ENCODE measurements at regions not wholly inside any gene's neighbourhood (a gene's known extent, or its start where the extent isn't known, plus 50 kb on each side); places are given as distances from the start of the nearest gene placed in this dataset.

DNA sequence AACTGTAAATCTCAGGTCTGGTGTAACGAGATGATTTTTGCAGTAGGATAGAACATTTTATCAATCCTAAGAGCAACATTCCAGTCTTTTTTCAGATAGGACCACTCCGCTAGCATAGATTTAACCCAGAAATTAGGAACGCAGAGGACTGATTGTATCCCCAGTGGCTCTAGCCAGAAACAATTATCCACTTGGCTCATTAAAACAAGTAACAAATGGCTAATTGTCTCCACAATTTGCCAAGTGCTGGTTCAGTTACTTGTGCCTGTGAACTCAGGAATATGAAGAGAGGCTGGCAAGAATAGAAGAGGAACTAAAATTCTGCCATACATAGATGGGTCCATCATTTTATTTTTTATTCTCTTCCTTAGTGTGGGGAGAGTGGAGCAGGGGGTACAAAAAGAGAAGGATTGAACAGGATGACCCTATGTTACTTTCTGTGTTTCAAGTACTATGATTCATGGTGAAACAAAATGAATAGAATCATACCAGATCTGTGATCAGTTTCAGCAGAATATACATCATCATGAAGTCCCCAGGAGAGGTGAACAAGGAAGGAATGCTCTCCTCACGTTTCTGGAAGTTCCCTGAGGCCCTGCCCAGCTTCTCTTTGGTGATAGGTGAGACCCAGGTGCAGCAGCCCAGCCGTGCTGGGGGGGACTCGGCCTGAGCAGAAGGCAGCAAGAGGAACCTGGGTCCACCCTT is 121.6 kb downstream of the ARL4C start:
- no peaks in the 10 kb centered on the region for H3K4me1 ChIP-seq (ENCODE audit: control insufficient read depth, extremely low read depth, insufficient read depth, low read length)

GRCh38 chr2:234374736-234375135 is 122.1 kb downstream of the ARL4C start:
- no peaks in the 10 kb centered on the region for H3K79me2 ChIP-seq (ENCODE audit: control insufficient read depth, insufficient read depth, low read length)
- DNase-seq (ENCODE audit: low read depth in 2 of 2), result peak in 1 of 2 donors; percentile 42

More for the DNA sequence above, 121.6 kb downstream of the ARL4C start:
- Histone ChIP-seq H3K27ac (ENCODE audit: insufficient read depth, low read length) (no peak overlapping the region), H3K79me2 (ENCODE audit: control insufficient read depth, insufficient read depth, low read length) (no peaks in the 10 kb centered on the region), H3K27me3 (ENCODE audit: control insufficient read depth, insufficient read depth, low read length) (peaks cover 3% of the 10 kb centered on the region), H4K20me1 (ENCODE audit: control insufficient read depth, extremely low read depth, insufficient read depth, low read length) (no peaks in the 10 kb centered on the region), H3K9ac (ENCODE audit: insufficient read depth, low read length) (no peak overlapping the region), H3K9me3 (ENCODE audit: control insufficient read depth, insufficient read depth, low read depth, low read length) (no peaks in the 10 kb centered on the region), H3K4me3 (replicated peaks in 1 of 4; ENCODE audit: control extremely low read depth in 1 of 4, insufficient read depth in 1 of 4, low read depth in 3 of 4, low read length in 4 of 4) (no peak overlapping the region), H3K36me3 (ENCODE audit: control insufficient read depth, insufficient read depth, low read length) (no peaks in the 10 kb centered on the region), H3K4me2 (ENCODE audit: extremely low read depth, insufficient read depth, low read length) (no peak overlapping the region), H2AFZ (ENCODE audit: low read length) (no peak overlapping the region)
- TF ChIP-seq, protein P1, sequence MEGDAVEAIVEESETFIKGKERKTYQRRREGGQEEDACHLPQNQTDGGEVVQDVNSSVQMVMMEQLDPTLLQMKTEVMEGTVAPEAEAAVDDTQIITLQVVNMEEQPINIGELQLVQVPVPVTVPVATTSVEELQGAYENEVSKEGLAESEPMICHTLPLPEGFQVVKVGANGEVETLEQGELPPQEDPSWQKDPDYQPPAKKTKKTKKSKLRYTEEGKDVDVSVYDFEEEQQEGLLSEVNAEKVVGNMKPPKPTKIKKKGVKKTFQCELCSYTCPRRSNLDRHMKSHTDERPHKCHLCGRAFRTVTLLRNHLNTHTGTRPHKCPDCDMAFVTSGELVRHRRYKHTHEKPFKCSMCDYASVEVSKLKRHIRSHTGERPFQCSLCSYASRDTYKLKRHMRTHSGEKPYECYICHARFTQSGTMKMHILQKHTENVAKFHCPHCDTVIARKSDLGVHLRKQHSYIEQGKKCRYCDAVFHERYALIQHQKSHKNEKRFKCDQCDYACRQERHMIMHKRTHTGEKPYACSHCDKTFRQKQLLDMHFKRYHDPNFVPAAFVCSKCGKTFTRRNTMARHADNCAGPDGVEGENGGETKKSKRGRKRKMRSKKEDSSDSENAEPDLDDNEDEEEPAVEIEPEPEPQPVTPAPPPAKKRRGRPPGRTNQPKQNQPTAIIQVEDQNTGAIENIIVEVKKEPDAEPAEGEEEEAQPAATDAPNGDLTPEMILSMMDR (conservative IDR thresholded peaks at IDR 0.05 in 1 of 2, IDR thresholded peaks at IDR 0.05 in 1 of 2; ENCODE audit: low read depth in 1 of 2, low read length in 2 of 2), result no peak
- TF ChIP-seq EZH2 (IDR thresholded peaks at IDR 0.05; ENCODE audit: low read length, missing control alignments), result no peak
- no peak for DNase-seq (ENCODE audit: low read depth in 2 of 2)

DNA sequence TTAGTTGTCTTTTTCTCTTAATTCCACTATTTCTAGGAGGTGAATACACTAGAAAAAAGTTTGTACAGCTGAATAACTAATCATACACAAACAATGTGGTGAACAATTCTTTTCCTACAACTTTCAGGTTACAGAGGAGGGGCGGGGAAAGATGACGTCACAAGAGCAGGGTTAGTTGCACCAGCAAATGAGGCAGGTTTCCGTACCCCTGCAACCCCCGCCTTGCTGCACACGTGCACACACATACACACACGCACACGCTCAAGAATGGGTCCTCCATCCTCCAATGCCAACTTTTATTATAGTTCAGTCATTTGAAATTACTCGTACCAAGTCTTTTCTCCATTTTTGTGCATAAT is 122.8 kb downstream of the ARL4C start:
- Histone ChIP-seq H4K20me1 (ENCODE audit: control insufficient read depth, extremely low read depth, insufficient read depth, low read length) (no peaks in the 10 kb centered on the region), H3K4me1 (ENCODE audit: control insufficient read depth, extremely low read depth, insufficient read depth, low read length) (no peaks in the 10 kb centered on the region), H2AFZ (ENCODE audit: low read length) (no peak overlapping the region), H3K27me3 (ENCODE audit: control insufficient read depth, insufficient read depth, low read length) (peaks cover 3% of the 10 kb centered on the region), H3K9me3 (ENCODE audit: control insufficient read depth, insufficient read depth, low read depth, low read length) (no peaks in the 10 kb centered on the region), H3K4me3 (replicated peaks in 1 of 4; ENCODE audit: control extremely low read depth in 1 of 4, insufficient read depth in 1 of 4, low read depth in 3 of 4, low read length in 4 of 4) (no peak overlapping the region), H3K27ac (ENCODE audit: insufficient read depth, low read length) (no peak overlapping the region), H3K36me3 (ENCODE audit: control insufficient read depth, insufficient read depth, low read length) (no peaks in the 10 kb centered on the region), H3K79me2 (ENCODE audit: control insufficient read depth, insufficient read depth, low read length) (no peaks in the 10 kb centered on the region), H3K4me2 (ENCODE audit: extremely low read depth, insufficient read depth, low read length) (no peak overlapping the region), H3K9ac (ENCODE audit: insufficient read depth, low read length) (no peak overlapping the region)
- DNase-seq (ENCODE audit: low read depth in 2 of 2), result no peak
- TF ChIP-seq, protein P1 (conservative IDR thresholded peaks at IDR 0.05 in 1 of 2, IDR thresholded peaks at IDR 0.05 in 1 of 2; ENCODE audit: low read depth in 1 of 2, low read length in 2 of 2), result no peak
- no peak for TF ChIP-seq EZH2 (IDR thresholded peaks at IDR 0.05; ENCODE audit: low read length, missing control alignments)

More at GRCh38 chr2:234374736-234375135, 122.1 kb downstream of the ARL4C start:
- no peak overlapping the region for H2AFZ ChIP-seq (ENCODE audit: low read length)
- H3K4me2 ChIP-seq (ENCODE audit: extremely low read depth, insufficient read depth, low read length), result no peak overlapping the region
- H3K27me3 ChIP-seq (ENCODE audit: control insufficient read depth, insufficient read depth, low read length), result peaks cover 3% of the 10 kb centered on the region
- no peak for TF ChIP-seq EZH2 (IDR thresholded peaks at IDR 0.05; ENCODE audit: low read length, missing control alignments)
- TF ChIP-seq, protein P1 (conservative IDR thresholded peaks at IDR 0.05 in 1 of 2, IDR thresholded peaks at IDR 0.05 in 1 of 2; ENCODE audit: low read depth in 1 of 2, low read length in 2 of 2), result no peak
- no peak overlapping the region for H3K4me3 ChIP-seq (replicated peaks in 1 of 4; ENCODE audit: control extremely low read depth in 1 of 4, insufficient read depth in 1 of 4, low read depth in 3 of 4, low read length in 4 of 4)
- H3K9me3 ChIP-seq (ENCODE audit: control insufficient read depth, insufficient read depth, low read depth, low read length), result no peaks in the 10 kb centered on the region
- no peaks in the 10 kb centered on the region for H3K4me1 ChIP-seq (ENCODE audit: control insufficient read depth, extremely low read depth, insufficient read depth, low read length)
- no peak overlapping the region for H3K9ac ChIP-seq (ENCODE audit: insufficient read depth, low read length)
- H4K20me1 ChIP-seq (ENCODE audit: control insufficient read depth, extremely low read depth, insufficient read depth, low read length), result no peaks in the 10 kb centered on the region
- H3K27ac ChIP-seq (ENCODE audit: insufficient read depth, low read length), result no peak overlapping the region
- no peaks in the 10 kb centered on the region for H3K36me3 ChIP-seq (ENCODE audit: control insufficient read depth, insufficient read depth, low read length)

Measured in fibroblast of lung (primary cell).